Neural progenitor cell (in vitro differentiated cells): ENCODE measurements at regions not wholly inside any gene's neighbourhood (a gene's known extent, or its start where the extent isn't known, plus 50 kb on each side); places are given as distances from the start of the nearest gene placed in this dataset.

Source experiments
- EZH2 ChIP-seq: fragments of 200-600 bp; sonication (generic); IDR thresholded peaks from 2 replicates; pipeline ENCODE4 v1.6.1; 2017; ENCODE audit warnings: antibody characterized with exemption, mild to moderate bottlenecking, moderate library complexity
- EZH2phosphoT487 ChIP-seq: fragments of 200-600 bp; sonication (generic); IDR thresholded peaks from 2 replicates; pipeline ENCODE4 v1.6.1; 2017; ENCODE audit warnings: antibody characterized with exemption
- TF ChIP-seq, protein P1 (sequence below): fragments of 200-600 bp; sonication (generic); IDR thresholded peaks from 2 replicates; pipeline ENCODE4 v1.5.1; 2017; ENCODE audit warnings: antibody characterized with exemption, mild to moderate bottlenecking

DNA sequence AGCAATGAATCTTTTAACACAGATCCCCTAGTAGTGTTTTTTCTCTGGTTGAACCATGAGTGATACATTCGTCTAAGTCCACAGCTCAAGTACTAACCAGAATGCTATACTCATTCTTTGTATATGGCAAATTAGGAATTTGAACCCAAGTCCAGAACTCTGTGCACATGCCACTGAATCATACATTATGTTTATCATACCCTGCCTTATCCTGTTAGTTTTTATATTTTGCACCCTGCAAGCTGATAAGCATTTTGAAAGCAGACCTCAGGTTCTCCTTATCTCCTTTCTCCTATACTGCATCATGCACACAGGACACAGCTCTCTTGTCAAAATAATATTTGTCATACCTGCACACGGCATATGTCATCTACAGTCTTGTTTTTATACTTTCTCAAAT lies 54.6 kb upstream of the ELL2 start:
- TF ChIP-seq EZH2phosphoT487, result no peak
- TF ChIP-seq, protein P1, sequence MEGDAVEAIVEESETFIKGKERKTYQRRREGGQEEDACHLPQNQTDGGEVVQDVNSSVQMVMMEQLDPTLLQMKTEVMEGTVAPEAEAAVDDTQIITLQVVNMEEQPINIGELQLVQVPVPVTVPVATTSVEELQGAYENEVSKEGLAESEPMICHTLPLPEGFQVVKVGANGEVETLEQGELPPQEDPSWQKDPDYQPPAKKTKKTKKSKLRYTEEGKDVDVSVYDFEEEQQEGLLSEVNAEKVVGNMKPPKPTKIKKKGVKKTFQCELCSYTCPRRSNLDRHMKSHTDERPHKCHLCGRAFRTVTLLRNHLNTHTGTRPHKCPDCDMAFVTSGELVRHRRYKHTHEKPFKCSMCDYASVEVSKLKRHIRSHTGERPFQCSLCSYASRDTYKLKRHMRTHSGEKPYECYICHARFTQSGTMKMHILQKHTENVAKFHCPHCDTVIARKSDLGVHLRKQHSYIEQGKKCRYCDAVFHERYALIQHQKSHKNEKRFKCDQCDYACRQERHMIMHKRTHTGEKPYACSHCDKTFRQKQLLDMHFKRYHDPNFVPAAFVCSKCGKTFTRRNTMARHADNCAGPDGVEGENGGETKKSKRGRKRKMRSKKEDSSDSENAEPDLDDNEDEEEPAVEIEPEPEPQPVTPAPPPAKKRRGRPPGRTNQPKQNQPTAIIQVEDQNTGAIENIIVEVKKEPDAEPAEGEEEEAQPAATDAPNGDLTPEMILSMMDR, result no peak
- no peak for TF ChIP-seq EZH2
